ENCODE measurements at regions not wholly inside any gene's neighbourhood (a gene's known extent, or its start where the extent isn't known, plus 50 kb on each side); places are given as distances from the start of the nearest gene placed in this dataset.
"Not testable (repeated sequence)": the region's sequence is repeated elsewhere in the genome, so short reads cannot be mapped to it uniquely, and the experiment has no call there.

DNA sequence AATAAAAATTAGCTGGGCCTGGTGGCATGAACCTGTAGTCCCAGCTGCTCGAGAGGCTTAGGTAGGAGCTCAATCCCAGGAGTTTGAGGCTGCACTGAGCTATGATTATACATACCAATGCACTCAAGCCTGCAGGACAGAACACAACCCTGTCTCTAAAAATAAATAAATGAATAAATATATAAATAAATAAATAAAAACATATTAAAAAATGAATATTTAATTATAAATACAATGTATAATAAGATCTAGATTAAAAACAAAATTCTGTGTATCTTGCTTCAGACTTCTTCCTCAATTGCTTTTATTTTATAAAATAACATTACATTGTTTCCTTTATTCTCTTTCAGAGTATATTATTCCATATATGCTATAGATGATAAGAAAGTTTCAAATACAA lies 1964.1 kb downstream of the PCDH9 start:
- FAIRE-seq: no peak
- no peak for DNase-seq (ENCODE audit: insufficient read length, low spot score)
- no peak for TF ChIP-seq POLR2A (IDR thresholded peaks at IDR 0.05; ENCODE audit: low read depth, low read length)

DNA sequence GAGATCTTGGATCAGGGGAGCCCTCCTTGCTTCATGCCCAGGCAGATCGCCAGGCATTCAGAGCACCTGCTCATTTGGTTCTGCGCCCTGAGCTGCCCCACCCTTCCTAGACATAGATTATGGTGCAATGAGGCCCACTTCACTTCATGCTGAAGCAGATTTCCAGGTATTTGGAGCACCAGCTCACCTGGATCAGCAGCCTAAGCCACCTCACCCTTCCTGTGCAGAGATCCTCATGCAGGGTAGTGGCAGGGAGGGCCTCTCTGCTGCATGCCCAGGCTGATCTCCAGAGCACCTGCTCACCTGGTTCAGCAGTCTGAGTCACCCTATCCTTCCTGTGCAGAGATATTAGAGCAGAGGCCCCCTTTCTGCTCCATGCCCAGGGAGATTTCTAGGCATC lies 1966.1 kb downstream of the PCDH9 start:
- FAIRE-seq (no peak), DNase-seq (ENCODE audit: insufficient read length, low spot score) (no peak)
- TF ChIP-seq POLR2A (IDR thresholded peaks at IDR 0.05; ENCODE audit: low read depth, low read length): no peak

DNA sequence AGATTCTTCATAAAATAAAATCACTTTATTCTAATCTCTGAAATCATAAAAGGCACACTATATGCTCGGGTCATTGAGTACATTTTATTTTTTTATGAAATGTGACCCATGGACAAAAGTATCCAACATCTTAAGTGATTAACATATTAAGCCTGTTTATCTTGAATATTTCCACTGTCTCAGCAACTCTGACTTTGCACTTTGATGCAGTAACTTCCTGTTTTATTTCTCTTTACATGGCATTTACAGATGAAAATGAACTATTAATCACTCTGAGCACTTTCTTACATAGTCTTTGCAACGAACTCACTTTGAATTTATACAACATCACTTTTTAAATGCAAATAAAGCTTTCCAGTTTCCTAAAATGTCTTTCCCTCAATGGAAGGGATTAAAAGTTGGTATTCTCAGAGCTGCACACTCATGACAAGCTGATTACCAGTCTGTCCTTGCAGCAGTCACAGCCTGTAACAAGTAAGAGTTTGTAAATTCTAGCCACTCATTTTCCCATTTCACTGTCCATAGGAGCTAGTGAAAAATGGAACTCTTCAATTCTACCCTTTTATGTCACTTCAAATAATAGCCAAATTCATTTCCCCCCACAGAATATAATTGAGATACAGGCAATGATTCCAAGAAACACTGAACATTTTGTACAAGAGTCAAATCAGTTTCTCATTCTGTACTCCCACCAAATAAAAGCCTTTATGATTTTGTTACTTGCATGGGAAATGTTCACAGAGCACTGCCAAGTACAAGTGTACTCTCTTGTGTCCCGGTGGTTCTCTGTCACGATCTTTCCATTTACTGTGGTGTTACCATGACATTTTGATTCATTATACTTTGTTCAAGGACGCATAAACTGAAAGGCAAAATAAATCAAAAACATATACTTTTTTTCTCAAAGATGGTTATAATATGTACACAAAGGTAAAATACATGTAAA lies 1968.9 kb downstream of the PCDH9 start:
- DNase-seq (ENCODE audit: insufficient read length, low spot score): no peak

DNA sequence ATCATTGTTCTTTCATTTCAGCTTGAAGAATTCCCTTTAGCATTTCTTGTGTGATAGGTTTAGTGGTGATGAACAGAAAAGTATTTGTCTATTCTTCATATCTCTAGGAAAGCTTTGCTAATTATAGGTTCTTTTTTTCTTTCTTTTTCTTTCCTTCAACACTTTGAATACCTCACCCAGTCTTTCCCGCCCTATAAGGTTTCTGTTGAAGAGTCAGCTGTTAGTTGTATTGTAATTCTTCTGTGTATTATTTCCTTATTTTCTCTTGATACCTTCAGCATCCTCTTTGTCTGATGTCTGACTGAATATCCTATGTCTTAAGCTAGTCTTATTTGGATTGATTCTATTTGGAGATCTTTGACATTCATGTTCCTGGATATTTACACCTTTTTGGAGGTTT lies 1989.4 kb downstream of the PCDH9 start:
- no peak for DNase-seq (ENCODE audit: insufficient read length, low spot score)
- no peak for FAIRE-seq
- no peak for TF ChIP-seq POLR2A (IDR thresholded peaks at IDR 0.05; ENCODE audit: low read depth, low read length)

More for the DNA sequence above, 1968.9 kb downstream of the PCDH9 start:
- TF ChIP-seq POLR2A (IDR thresholded peaks at IDR 0.05; ENCODE audit: low read depth, low read length): no peak
- peak; percentile 41 for FAIRE-seq

DNA sequence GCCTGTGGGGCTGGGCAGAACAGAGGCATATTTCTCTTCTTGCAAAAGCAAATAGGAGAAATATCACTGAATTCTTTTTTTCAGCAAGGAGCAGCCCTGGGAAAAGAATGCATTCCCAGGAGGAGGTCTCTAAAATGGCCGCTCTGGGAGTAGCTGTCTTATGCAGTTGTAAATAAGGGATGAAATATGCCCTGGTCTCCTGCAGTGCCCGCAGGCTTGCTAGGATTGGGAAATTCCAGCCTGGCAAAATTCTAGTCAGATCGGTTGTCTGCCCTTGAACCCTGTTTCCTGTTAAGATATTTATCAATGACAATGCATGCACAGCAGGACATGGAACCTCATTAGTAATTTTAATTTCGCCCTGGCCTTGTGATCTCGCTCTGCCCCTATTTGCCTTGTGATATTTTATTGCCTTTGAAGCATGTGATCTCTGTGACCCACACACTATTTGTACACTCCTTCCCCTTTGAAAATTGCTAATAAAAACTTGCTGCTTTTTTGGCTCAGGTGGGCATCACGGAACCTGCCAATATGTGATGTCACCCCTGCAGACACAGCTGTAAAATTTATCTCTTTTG lies 1993.2 kb downstream of the PCDH9 start:
- TF ChIP-seq POLR2A (IDR thresholded peaks at IDR 0.05; ENCODE audit: low read depth, low read length): no peak
- FAIRE-seq (no peak), DNase-seq (ENCODE audit: insufficient read length, low spot score) (no peak)

DNA sequence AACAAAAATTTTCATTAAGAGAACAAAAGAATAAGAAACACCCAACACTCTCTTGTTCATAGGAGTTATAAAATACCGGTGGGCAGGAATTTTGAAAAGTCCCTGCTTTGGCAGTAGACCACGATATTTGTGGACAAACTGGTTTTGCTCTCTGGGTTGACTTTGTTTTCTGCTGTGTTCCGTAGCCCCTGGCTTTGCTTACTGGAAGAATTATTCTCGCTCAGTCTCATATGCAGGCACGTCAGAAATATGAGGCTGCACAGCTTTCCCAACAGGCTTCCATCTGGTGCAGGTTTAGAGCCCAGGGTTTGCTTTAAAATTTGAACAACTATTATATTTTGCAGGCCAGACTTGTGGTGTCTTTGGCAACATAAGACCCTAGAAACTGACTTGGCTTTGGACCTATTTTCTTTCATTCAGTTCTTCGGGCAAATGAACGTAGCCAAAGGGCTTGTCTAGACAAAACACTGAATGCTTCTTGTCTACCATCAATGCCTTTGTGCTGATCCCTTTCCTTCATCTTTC lies 2012.6 kb downstream of the PCDH9 start:
- DNase-seq (ENCODE audit: insufficient read length, low spot score) (no peak), FAIRE-seq (no peak)
- no peak for TF ChIP-seq POLR2A (IDR thresholded peaks at IDR 0.05; ENCODE audit: low read depth, low read length)

DNA sequence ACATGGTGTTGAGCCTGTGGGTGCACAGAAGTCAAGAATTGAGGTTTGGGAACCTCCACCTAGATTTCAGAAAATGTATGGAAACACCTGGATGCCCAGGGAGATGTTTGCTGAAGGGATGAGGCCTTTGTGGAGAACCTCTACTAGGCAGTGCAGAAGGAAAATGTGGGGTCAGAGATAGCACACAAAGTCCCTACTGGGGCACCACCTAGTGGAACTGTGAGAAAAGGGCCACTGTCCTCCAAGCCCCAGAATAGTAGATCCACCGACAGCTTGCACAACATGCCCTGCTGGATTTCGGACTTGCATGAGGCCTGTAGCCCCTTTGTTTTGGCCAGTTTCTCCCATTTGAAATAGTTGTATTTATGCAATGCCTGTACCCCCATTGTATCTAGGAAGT lies 2027.3 kb downstream of the PCDH9 start:
- FAIRE-seq; DNase-seq (ENCODE audit: insufficient read length, low spot score): not testable (repeated sequence)

DNA sequence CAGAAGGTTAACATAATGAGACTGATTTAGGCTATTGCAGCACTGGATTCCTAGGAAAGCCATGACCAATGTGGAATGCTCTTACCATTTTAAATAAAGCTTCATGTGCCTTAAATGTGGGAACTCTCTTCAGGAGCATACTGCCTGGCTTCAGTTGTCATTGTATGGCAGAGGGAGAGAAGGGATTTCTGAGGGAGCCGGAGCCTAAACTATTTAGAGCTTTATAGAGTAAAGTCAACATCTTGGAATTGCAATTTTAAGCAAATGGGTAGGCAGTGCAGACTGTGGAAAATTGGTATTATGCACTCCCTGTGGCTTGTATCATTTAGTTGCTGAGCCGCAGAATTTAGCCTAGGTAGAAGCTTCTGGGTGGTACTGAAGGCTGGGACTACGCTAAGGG lies 2041.4 kb downstream of the PCDH9 start:
- no peak for TF ChIP-seq POLR2A (IDR thresholded peaks at IDR 0.05; ENCODE audit: low read depth, low read length)
- FAIRE-seq: no peak
- no peak for DNase-seq (ENCODE audit: insufficient read length, low spot score)

DNA sequence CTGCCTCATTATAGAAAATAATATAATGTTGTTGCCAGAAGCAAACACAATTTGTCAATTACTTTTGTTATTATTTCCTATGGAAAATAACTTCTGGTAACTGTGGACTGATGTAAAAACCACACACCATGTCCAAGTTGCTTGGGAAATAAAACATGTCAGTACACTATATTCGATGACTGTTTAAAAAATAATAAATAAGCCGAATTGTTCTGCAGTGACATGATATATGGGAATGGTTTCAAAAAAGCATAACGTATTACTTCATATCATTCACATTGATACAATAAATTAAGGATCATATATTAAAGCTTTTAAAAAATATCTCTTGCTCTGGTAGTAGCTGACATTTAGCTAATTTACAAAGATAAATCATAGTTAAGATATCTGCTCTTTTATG lies 2062.1 kb downstream of the PCDH9 start:
- DNase-seq (ENCODE audit: insufficient read length, low spot score) (no peak), FAIRE-seq (no peak)
- TF ChIP-seq POLR2A (IDR thresholded peaks at IDR 0.05; ENCODE audit: low read depth, low read length): no peak

DNA sequence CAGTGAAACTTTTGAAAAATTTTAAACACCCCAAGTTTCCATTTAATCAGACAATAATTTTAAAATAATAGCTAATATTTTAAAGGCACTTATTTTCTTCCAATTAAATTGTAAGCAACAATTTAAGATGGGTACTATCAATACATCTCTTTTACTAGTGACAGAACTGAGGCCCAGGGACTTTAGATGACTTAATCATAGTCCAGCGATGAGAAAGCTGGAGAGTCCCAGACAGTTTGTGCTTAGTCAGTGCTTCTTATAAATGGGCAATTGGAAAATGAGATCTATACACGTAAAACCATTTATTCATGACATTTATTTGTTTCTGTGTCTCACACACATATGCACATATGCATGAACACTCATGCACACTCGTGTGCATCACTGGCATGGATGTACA lies 2063.5 kb downstream of the PCDH9 start:
- DNase-seq (ENCODE audit: insufficient read length, low spot score) (no peak), FAIRE-seq (no peak)
- no peak for TF ChIP-seq POLR2A (IDR thresholded peaks at IDR 0.05; ENCODE audit: low read depth, low read length)

DNA sequence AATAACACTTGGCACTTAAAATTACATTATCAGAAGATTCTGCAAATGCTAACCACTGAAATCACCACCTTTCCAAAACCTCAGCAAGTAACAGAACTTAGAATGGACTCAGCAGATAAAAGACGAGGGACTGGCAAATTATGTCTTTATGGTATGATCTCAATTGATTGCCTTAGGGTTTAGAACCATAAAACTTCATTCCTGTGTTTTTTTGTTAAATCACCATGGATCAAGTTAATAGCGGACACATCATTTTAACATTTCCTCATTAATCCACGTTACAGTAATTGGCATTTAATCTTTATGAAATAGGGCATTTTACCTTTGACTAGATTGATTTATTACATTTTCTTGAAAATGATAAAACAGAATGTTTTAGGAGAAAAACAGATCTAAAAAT lies 2070.3 kb downstream of the PCDH9 start:
- DNase-seq (ENCODE audit: insufficient read length, low spot score) (no peak), FAIRE-seq (no peak)
- TF ChIP-seq POLR2A (IDR thresholded peaks at IDR 0.05; ENCODE audit: low read depth, low read length): no peak

DNA sequence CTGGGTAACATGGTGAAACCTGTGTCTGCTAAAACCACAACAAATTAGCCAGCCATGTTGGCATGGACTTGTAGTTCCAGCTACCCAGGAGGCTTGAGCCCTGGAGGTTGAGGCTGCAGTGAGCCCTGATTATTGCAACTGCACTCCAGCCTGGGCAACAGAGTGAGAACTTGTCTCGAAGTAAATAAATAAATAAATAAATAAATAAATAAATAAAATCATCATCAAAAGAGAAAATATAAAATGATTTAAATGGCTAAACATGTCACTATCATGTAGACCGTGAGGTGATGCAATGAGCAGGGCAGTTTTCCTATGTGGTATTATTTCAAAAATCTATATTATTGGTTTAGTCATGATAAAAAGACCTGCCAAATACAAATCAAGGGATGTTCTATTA lies 2074.3 kb downstream of the PCDH9 start:
- DNase-seq (ENCODE audit: insufficient read length, low spot score): no peak
- FAIRE-seq: no peak
- no peak for TF ChIP-seq POLR2A (IDR thresholded peaks at IDR 0.05; ENCODE audit: low read depth, low read length)

DNA sequence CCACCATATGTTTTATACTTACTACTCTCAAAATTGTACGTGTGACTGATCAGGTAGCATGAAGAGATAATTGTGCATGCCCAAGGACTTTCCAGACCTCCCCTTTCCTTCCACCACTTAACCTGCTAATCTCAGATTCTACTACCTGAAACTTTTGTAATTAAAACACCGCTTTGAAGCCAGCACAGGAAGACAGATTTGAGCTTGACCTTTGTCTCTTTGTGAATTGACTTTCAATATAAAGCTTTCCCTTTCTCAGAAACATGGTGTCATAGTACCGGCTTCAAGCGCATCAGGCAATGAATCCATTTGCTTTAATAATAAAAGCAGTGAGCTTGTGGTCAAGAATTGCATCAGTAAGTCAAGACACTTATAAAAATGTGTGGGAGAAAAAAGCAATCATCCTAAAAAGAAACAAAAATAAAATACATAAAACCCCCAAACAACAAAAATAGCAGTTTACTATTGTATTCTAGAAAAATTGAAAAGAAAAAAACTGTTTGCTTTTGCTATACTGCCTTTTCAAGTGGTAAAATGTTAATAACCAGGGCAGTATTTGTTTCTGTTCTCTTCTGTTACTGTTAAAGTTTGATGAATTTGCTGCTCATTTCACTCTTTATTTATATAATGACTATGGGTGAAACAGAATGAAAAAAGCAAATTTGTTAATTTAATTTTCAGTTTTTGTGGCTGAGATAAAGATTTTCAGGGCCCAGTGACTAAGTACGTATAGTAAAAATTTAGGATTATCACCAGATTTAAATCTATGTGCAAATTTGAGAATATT lies 2075.3 kb downstream of the PCDH9 start:
- TF ChIP-seq POLR2A (IDR thresholded peaks at IDR 0.05; ENCODE audit: low read depth, low read length): no peak
- no peak for FAIRE-seq
- no peak for DNase-seq (ENCODE audit: insufficient read length, low spot score)

DNA sequence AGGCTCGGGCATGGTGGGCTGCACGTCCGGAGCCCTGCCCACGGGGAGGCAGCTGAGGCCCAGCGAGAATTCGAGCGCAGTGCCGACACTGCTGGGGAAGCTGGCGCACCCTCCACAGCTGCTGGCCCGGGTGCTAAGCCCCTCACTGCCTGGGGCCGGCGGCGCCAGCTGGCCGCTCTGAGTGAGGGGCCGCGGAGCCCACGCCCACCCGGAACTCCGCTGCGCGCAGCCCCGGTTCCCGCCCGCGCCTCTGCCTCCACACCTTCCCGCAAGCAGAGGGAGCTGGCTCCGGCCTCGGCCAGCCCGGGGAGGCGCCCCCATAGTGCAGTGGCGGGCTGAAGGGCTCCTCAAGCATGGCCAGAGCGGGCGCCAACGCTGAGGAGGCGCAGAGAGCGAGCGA lies 2080.4 kb downstream of the PCDH9 start:
- no peak for DNase-seq (ENCODE audit: insufficient read length, low spot score)
- TF ChIP-seq POLR2A (IDR thresholded peaks at IDR 0.05; ENCODE audit: low read depth, low read length): no peak
- no peak for FAIRE-seq

Data from H54 (cell line).